22Rv1 (cell line): ENCODE measurements at regions not wholly inside any gene's neighbourhood (a gene's known extent, or its start where the extent isn't known, plus 50 kb on each side); places are given as distances from the start of the nearest gene placed in this dataset.

Experiments
- H3K27ac ChIP-seq: fragments of 450-650 bp; 2 replicates; pipeline ENCODE4 v1.5.1; 2017
- ZFX ChIP-seq: fragments of 450-650 bp; IDR thresholded peaks from 2 replicates; pipeline ENCODE4 v1.6.1; 2017; ENCODE audit warnings: antibody characterized with exemption, borderline replicate concordance
- TF ChIP-seq, protein P1 (sequence below): fragments of 450-650 bp; IDR thresholded peaks from 2 replicates; pipeline ENCODE4 v1.5.1; 2017; ENCODE audit warnings: mild to moderate bottlenecking

DNA sequence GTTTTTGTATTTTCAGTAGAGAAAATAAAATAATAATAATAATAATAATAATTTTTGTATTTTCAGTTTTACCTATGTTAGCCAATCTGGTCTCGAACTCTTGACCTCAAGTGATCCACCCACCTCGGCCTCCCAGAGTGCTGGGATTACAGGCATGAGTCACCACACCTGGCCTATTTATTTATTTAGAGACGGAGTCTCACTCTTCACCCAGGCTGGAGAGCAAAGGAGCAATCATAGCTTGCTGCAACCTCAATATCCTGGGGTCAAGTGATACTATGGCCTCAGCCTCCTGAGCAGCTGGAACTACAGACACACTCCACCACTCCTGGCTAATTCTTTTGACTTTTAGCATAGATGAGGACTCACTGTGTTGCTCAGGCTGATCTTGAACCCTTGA lies 167.5 kb downstream of the TLE1 start:
- TF ChIP-seq, protein P1, sequence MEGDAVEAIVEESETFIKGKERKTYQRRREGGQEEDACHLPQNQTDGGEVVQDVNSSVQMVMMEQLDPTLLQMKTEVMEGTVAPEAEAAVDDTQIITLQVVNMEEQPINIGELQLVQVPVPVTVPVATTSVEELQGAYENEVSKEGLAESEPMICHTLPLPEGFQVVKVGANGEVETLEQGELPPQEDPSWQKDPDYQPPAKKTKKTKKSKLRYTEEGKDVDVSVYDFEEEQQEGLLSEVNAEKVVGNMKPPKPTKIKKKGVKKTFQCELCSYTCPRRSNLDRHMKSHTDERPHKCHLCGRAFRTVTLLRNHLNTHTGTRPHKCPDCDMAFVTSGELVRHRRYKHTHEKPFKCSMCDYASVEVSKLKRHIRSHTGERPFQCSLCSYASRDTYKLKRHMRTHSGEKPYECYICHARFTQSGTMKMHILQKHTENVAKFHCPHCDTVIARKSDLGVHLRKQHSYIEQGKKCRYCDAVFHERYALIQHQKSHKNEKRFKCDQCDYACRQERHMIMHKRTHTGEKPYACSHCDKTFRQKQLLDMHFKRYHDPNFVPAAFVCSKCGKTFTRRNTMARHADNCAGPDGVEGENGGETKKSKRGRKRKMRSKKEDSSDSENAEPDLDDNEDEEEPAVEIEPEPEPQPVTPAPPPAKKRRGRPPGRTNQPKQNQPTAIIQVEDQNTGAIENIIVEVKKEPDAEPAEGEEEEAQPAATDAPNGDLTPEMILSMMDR = no peak
- TF ChIP-seq ZFX = no peak
- H3K27ac ChIP-seq = no peak overlapping the region

DNA sequence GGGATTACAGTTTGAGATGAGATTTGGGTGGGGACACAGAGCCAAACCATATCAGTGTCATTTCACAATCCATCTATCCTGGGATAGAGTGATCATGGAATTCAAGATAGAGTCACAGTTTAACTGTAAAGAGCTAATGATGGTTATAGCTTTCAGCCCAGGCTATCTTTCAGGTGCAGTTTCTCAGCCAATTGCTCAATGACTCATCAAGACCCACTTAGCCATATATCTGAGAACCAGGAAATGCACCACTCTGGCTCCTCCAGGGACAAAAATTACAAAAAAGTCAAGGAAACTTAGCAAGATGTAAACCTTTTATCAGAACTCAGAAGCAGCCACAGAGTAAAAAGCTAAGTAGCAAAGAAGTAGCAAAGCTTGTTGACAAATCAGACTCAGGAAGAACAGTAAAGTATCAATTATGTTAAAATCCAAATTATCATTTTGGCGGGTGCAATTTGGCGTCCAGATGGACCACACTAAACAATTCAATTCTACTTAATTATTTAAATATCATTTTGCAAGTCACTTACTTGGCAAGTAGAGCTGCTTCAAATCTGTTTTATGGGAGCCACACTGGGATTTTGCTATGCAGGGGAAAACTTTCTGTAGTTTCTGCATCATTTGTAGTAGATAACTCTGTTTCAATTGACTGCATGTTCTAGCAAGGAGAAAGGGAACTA lies 169.4 kb downstream of the TLE1 start:
- no peak for TF ChIP-seq ZFX
- no peak overlapping the region for H3K27ac ChIP-seq

DNA sequence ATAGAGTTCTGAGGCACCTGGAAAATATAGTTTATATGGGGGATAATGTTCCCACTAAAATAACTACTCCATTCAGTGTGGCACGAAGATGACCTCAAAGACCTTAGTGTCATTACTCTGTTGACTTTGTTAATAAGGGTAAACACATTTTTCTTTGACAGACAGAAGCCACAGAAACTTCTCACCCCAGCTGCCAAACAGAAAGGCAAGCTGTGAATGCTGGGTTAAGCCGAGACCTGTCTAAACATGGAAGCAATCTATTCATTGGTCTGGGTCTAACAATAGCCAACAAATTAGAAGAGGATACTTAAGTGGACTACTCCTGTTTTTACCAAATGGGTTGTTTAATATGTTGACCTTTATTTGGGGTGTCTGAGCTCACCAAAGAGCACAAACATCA lies 171.4 kb downstream of the TLE1 start:
- TF ChIP-seq ZFX = no peak
- TF ChIP-seq, protein P1 = no peak
- no peak overlapping the region for H3K27ac ChIP-seq

DNA sequence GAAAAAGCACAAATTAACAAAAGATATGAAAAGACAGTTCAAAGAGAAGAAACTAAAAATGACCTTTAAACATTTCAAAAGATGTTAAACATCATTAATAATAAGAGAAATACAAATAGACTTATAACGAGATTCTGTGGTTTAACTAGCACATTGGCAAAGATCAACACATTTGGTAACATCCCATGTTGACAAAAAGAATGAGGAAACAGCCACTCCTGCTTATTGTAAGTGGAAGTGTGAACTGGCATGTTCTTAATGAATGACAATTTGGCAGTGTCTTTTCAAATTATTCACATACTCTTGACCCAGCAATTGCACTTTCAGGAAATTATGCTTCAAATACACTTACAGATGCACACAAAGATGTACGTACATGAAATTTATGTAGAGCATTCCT lies 176.3 kb downstream of the TLE1 start:
- TF ChIP-seq, protein P1 = no peak
- TF ChIP-seq ZFX = no peak
- no peak overlapping the region for H3K27ac ChIP-seq

DNA sequence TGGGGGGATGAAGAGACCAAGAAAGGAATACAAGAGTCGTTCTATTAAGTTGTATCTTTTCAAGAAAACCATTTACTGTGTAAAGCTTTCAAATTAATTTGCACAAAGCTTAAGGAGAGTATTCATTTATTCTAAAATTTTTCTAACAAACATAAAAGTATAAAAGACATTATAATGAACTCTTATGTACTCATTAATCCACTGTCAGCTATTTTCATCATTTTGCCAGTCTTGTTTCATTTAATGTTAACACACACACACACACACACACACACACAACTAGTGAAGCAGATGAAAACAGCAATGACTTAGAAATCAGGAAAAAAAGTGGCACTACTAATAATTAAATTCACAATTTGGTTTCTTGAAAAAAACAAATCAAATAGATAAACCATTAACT lies 176.7 kb downstream of the TLE1 start:
- no peak overlapping the region for H3K27ac ChIP-seq
- TF ChIP-seq ZFX = no peak
- TF ChIP-seq, protein P1 = no peak

DNA sequence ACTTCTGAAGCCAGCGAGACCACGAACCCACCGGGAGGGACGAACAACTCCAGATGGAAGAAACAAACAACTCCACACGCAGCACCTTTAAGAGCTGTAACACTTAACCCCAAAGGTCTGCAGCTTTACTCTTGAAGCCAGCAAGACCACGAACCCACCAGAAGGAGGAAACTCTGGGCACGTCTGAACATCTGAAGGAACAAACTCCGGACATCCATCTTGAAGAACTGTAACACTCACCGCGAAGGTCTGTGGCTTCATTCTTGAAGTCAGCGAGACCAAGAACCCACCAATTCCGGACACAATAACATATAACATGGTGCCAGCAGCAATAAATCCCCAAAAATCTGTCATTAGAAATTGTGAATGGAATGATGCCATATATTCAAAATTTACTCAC lies 180.9 kb downstream of the TLE1 start:
- no peak for TF ChIP-seq ZFX
- TF ChIP-seq, protein P1 = no peak

DNA sequence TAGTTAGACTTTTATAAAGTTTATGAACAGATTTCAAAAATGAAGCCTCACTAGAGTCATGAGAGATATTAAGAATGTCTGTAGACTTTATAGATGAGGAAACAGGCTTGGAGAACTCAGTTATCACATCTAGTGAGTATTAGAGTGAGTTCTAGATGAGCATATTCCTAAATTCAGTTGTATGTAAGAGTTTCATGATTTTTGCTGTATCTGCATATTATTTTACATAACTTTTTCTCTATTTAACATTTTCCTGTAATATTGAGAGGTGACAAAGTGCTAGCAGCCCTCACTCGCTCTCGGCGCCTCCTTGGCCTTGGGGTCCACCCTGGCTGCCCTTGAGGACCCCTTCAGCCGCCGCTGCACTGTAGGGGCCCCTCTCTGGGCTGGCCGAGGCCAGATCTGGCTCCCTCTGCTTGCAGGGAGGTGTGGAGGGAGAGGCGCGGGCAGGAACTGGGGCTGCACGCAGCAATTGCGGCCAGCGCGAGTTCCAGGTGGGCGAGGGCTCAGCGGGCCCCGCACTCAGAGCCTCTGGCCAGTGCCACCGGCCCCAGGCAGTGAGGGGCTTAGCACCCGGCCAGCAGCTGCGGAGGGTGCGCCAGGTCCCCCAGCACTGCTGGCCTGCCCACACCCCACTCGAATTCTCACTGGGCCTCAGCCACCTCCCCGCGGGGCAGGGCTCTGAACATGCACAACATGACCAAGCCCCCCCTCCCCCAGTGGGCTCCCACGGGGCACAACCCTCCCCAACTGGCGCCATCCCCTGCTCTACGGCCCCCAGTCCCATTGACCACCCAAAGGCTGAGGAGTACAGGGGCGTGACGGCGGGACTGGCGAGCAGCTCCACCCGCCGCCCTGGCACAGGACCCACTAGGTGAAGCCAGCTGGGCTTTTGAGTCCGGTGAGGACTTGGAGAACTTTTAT lies 182.1 kb downstream of the TLE1 start:
- no peak overlapping the region for H3K27ac ChIP-seq
- TF ChIP-seq, protein P1 = no peak
- TF ChIP-seq ZFX = no peak

More for the DNA sequence above, 180.9 kb downstream of the TLE1 start:
- no peak overlapping the region for H3K27ac ChIP-seq
